IMR-90 (cell line): ENCODE measurements at regions not wholly inside any gene's neighbourhood (a gene's known extent, or its start where the extent isn't known, plus 50 kb on each side); places are given as distances from the start of the nearest gene placed in this dataset.

Experiments
- ATAC-seq: fragments of 200-7000 bp; cut with Tn5 transposase; 2 replicates; pipeline ENCODE4 v1.9.1; 2020; ENCODE audit warnings: low read depth, mild to moderate bottlenecking, moderate library complexity
- BruUV-seq: library from RNA; stranded (reverse); fragments of 400-500 nt; replicated peaks from 2 replicates; lab custom pipeline; 2021; lab: Mats Ljungman, UMichigan
- CTCF ChIA-PET: fragments of 300-600 bp; formaldehyde crosslinking; extraction: SDS; loops from one replicate; lab custom pipeline; 2021; ENCODE audit warnings: antibody characterized with exemption; lab: Yijun Ruan, JAX
- POLR2A ChIA-PET: fragments of 300-600 bp; sonication (Branson Sonifier 250); formaldehyde crosslinking; loops from one replicate; lab custom pipeline; 2022; ENCODE audit warnings: antibody characterized with exemption; ENCODE audit not compliant: unreplicated experiment; lab: Charles Lee
- DNase-seq: peaks from one replicate; pipeline ENCODE4 v3.0.0; 2013
- H2AFZ ChIP-seq: replicated peaks from 2 replicates; pipeline ENCODE3; 2013; ENCODE audit warnings: low read length, mild to moderate bottlenecking; ENCODE audit not compliant: poor library complexity
- H2AK5ac ChIP-seq: 2 replicates; pipeline ENCODE4 v1.6.1; 2013; ENCODE audit warnings: low read depth, low read length, inconsistent platforms
- H2AK9ac ChIP-seq: replicated peaks from 2 replicates; pipeline ENCODE3; 2013; ENCODE audit warnings: mild to moderate bottlenecking, low read depth, low read length, moderate library complexity; ENCODE audit not compliant: poor library complexity
- H2BK120ac ChIP-seq: 2 replicates; pipeline ENCODE4 v1.6.1; 2013; ENCODE audit warnings: low read depth, low read length, inconsistent platforms
- H2BK15ac ChIP-seq: 3 replicates; pipeline ENCODE4 v1.6.1; 2013; ENCODE audit warnings: low read depth, low read length, inconsistent platforms
- H2BK20ac ChIP-seq: 2 replicates; pipeline ENCODE4 v1.6.1; 2013; ENCODE audit warnings: low read depth, mild to moderate bottlenecking, inconsistent platforms, low read length, moderate library complexity
- H2BK5ac ChIP-seq: 2 replicates; pipeline ENCODE4 v1.6.1; 2013; ENCODE audit warnings: mild to moderate bottlenecking, low read depth, low read length, inconsistent platforms; ENCODE audit not compliant: poor library complexity, severe bottlenecking
- H3K14ac ChIP-seq: replicated peaks from 2 replicates; pipeline ENCODE4 v1.6.1; 2013; ENCODE audit warnings: low read depth, low read length, inconsistent platforms
- H3K18ac ChIP-seq: 2 replicates; pipeline ENCODE4 v1.6.1; 2013; ENCODE audit warnings: low read depth, low read length, control low read depth
- H3K23ac ChIP-seq: 2 replicates; pipeline ENCODE4 v1.6.1; 2013; ENCODE audit warnings: low read depth, low read length, inconsistent platforms
- H3K27ac ChIP-seq: 2 replicates; pipeline ENCODE4 v1.5.1; 2013; ENCODE audit warnings: mild to moderate bottlenecking, control low read depth, low read length; ENCODE audit not compliant: insufficient read depth
- H3K27me3 ChIP-seq: 2 replicates; pipeline ENCODE4 v1.6.1; 2013; ENCODE audit warnings: low read length; ENCODE audit not compliant: control insufficient read depth, insufficient read depth
- H3K36me3 ChIP-seq: 2 replicates; pipeline ENCODE4 v1.6.1; 2013; ENCODE audit warnings: low read length, mixed read lengths; ENCODE audit not compliant: control insufficient read depth, insufficient read depth
- H3K4ac ChIP-seq: 2 replicates; pipeline ENCODE4 v1.6.1; 2013; ENCODE audit warnings: low read depth, low read length, inconsistent platforms
- H3K4me1 ChIP-seq: 2 replicates; pipeline ENCODE4 v1.6.1; 2013; ENCODE audit warnings: low read length, mixed read lengths; ENCODE audit not compliant: control insufficient read depth, insufficient read depth
- H3K4me2 ChIP-seq: 2 replicates; pipeline ENCODE4 v1.6.1; 2013; ENCODE audit warnings: low read depth, mild to moderate bottlenecking, control low read depth, low read length, moderate library complexity
- H3K4me3 ChIP-seq: 2 replicates; pipeline ENCODE4 v1.5.1; 2013; ENCODE audit warnings: low read depth, mild to moderate bottlenecking, control low read depth, low read length, moderate library complexity; ENCODE audit not compliant: insufficient read depth
- H3K56ac ChIP-seq: 2 replicates; pipeline ENCODE4 v1.6.1; 2013; ENCODE audit warnings: low read length, inconsistent platforms; ENCODE audit not compliant: insufficient read depth; ENCODE audit errors: extremely low read depth
- H3K79me1 ChIP-seq, 2 experiments: 2 replicates each; pipeline ENCODE4 v1.6.1; 2013; ENCODE audit warnings: low read length in 2 of 2, inconsistent platforms in 1 of 2, low read depth in 1 of 2
- H3K9ac ChIP-seq: 2 replicates; pipeline ENCODE4 v1.6.1; 2013; ENCODE audit warnings: low read depth, low read length, control low read depth
- H3K9me1 ChIP-seq: 2 replicates; pipeline ENCODE4 v1.6.1; 2013; ENCODE audit warnings: low read length, inconsistent platforms; ENCODE audit not compliant: insufficient read depth
- H3K9me3 ChIP-seq: 2 replicates; pipeline ENCODE4 v1.6.1; 2013; ENCODE audit warnings: low read length; ENCODE audit not compliant: control insufficient read depth, insufficient read depth
- H4K20me1 ChIP-seq: 2 replicates; pipeline ENCODE4 v1.6.1; 2013; ENCODE audit warnings: low read length, inconsistent platforms; ENCODE audit not compliant: insufficient read depth
- H4K5ac ChIP-seq: 2 replicates; pipeline ENCODE4 v1.6.1; 2013; ENCODE audit warnings: mild to moderate bottlenecking, low read depth, low read length, control low read depth
- H4K8ac ChIP-seq, 2 experiments: 2 replicates each; pipeline ENCODE4 v1.6.1; 2013; ENCODE audit warnings: low read depth in 2 of 2, low read length in 2 of 2, control low read depth in 1 of 2, inconsistent platforms in 1 of 2
- H4K91ac ChIP-seq: 2 replicates; pipeline ENCODE4 v1.6.1; 2013; ENCODE audit warnings: low read depth, low read length, inconsistent platforms; ENCODE audit not compliant: insufficient read depth
- BHLHE40 ChIP-seq: fragments of 150-350 bp; IDR thresholded peaks from 2 replicates; pipeline ENCODE4 v1.6.1; 2016; ENCODE audit warnings: mild to moderate bottlenecking, low read depth, low read length
- CEBPB ChIP-seq: IDR thresholded peaks from 2 replicates; pipeline ENCODE4 v1.6.1; 2012; ENCODE audit warnings: low read depth, low read length, improper control_type of control experiment
- CHD1 ChIP-seq: IDR thresholded peaks from 2 replicates; pipeline ENCODE4 v1.6.1; 2012; ENCODE audit warnings: low read depth, low read length, improper control_type of control experiment
- FOS ChIP-seq: fragments of 150-350 bp; IDR thresholded peaks from 2 replicates; pipeline ENCODE4 v1.6.1; 2016; ENCODE audit warnings: low read depth, low read length
- MAFK ChIP-seq: IDR thresholded peaks from 2 replicates; pipeline ENCODE4 v1.6.1; 2012; ENCODE audit warnings: low read depth, low read length, improper control_type of control experiment
- MAZ ChIP-seq: IDR thresholded peaks from 2 replicates; pipeline ENCODE4 v1.6.1; 2012; ENCODE audit warnings: low read depth, mild to moderate bottlenecking, low read length, improper control_type of control experiment, moderate library complexity, borderline replicate concordance
- MXI1 ChIP-seq: IDR thresholded peaks from 2 replicates; pipeline ENCODE4 v1.6.1; 2012; ENCODE audit warnings: low read depth, mild to moderate bottlenecking, low read length, moderate library complexity, borderline replicate concordance
- NFE2L2 ChIP-seq: fragments of 150-350 bp; IDR thresholded peaks from 2 replicates; pipeline ENCODE4 v1.6.1; 2016; ENCODE audit warnings: low read depth, mild to moderate bottlenecking, low read length
- POLR2A ChIP-seq: IDR thresholded peaks from 2 replicates; pipeline ENCODE4 v1.6.1; 2012; ENCODE audit warnings: mild to moderate bottlenecking, low read depth, low read length
- RAD21 ChIP-seq: IDR thresholded peaks from 2 replicates; pipeline ENCODE4 v1.6.1; 2012; ENCODE audit warnings: low read length, improper control_type of control experiment
- RCOR1 ChIP-seq: IDR thresholded peaks from 2 replicates; pipeline ENCODE4 v1.6.1; 2012; ENCODE audit warnings: mild to moderate bottlenecking, low read length, improper control_type of control experiment; ENCODE audit not compliant: insufficient replicate concordance
- RFX5 ChIP-seq: IDR thresholded peaks from 2 replicates; pipeline ENCODE4 v1.8.0; 2012; ENCODE audit warnings: low read depth, mild to moderate bottlenecking, low read length, moderate library complexity
- SMC3 ChIP-seq: fragments of 150-350 bp; IDR thresholded peaks from 2 replicates; pipeline ENCODE4 v1.6.1; 2016; ENCODE audit warnings: low read depth, mild to moderate bottlenecking, antibody characterized with exemption, low read length, moderate library complexity
- WGBS, 2 experiments: methylation state at CpG; one replicate each; pipeline versions ENCODE4 v1.1.5 to v1.1.7; 2013; ENCODE audit warnings: missing lambda C conversion rate in 2 of 2; ENCODE audit not compliant: insufficient read length in 1 of 2; ENCODE audit errors: extremely low coverage in 2 of 2; 5-methylcytosine and 5-hydroxymethylcytosine counted together
- dilution Hi-C: fragments of 300-500 bp; cut with HindIII; formaldehyde crosslinking; loops from one replicate; pipeline ENCODE4 v1.14.3; 2018; ENCODE audit warnings: low sequenced_read_pairs; ENCODE audit not compliant: unreplicated experiment
- in situ Hi-C: fragments of 300-500 bp; cut with MboI; formaldehyde crosslinking; loops from 3 replicates; pipeline ENCODE4 v1.14.3; 2019; ENCODE audit warnings: low sequenced_read_pairs, inconsistent platforms, mixed read lengths
- intact Hi-C: fragments of 100-400 bp; cut with micrococcal nuclease; formaldehyde crosslinking; loops from 2 replicates; pipeline ENCODE4 v1.10.0; 2022
- TF ChIP-seq, protein P1 (sequence below): conservative IDR thresholded peaks from 2 replicates; pipeline ENCODE4 v1.5.1; 2012; ENCODE audit warnings: mild to moderate bottlenecking, low read depth, low read length, improper control_type of control experiment
- TF ChIP-seq, protein P2 (sequence below): fragments of 150-350 bp; IDR thresholded peaks from 2 replicates; pipeline ENCODE4 v1.6.1; 2016; ENCODE audit warnings: low read depth, mild to moderate bottlenecking, low read length, moderate library complexity, borderline replicate concordance
- TF ChIP-seq, protein P3 (sequence below): fragments of 150-350 bp; IDR thresholded peaks from 2 replicates; pipeline ENCODE4 v1.6.1; 2017; ENCODE audit warnings: mild to moderate bottlenecking, antibody characterized with exemption, low read length, low read depth

DNA sequence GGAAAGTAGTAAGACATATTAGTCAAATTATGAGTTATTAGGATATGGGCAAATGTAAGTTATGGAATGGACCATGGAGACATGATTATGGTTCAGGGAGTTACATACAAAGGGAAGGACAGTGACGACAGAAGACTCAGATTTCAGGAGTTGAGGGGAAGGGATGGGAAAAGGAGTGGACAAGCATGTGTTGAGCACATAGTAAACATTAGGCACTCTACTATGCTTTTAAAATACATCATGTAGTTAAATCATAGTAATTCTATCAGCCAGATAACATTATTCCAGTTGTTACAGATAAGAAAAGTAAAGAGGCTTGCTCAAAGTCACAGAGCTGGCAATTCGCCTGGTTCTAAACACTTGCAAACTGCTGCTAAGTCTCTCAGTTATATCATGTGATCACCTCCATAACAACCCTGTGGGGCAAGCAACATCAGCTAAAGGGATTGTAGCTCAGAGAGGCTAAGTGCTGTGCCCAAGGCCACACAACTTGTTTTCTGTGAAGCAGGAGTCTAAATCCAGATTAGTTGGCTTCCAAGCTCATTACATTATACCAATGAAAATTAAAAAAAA lies 115.2 kb upstream of the MDFIC start:
- ChIA-PET CTCF (no interaction called here), POLR2A (interaction anchor here (0.5 kb wide), 1 partner anchor 1759 kb away, joined by 7 read pairs; no protein-coding TSS in a partner anchor)

More for the DNA sequence above, 115.2 kb upstream of the MDFIC start:
- no peak overlapping the region for H4K5ac ChIP-seq
- H3K18ac ChIP-seq = no peak overlapping the region
- no peak overlapping the region for H2AFZ ChIP-seq
- H3K9ac ChIP-seq = no peak overlapping the region
- peak; percentile 62 for ATAC-seq
- H3K36me3 ChIP-seq = no peaks in the 10 kb centered on the region
- dilution Hi-C loops = no loop called here
- intact Hi-C loops = no loop called here
- no peaks in the 10 kb centered on the region for H4K20me1 ChIP-seq
- no CpG with 5 or more reads among the region's 2 CpGs for WGBS, 2 experiments
- H3K4me2 ChIP-seq = no peak overlapping the region
- H3K9me3 ChIP-seq = no peaks in the 10 kb centered on the region
- BruUV-seq = no TSS peak
- no peak overlapping the region for H4K8ac ChIP-seq
- H2BK5ac ChIP-seq = no peak overlapping the region
- TF ChIP-seq RFX5 = no peak
- TF ChIP-seq, protein P1, sequence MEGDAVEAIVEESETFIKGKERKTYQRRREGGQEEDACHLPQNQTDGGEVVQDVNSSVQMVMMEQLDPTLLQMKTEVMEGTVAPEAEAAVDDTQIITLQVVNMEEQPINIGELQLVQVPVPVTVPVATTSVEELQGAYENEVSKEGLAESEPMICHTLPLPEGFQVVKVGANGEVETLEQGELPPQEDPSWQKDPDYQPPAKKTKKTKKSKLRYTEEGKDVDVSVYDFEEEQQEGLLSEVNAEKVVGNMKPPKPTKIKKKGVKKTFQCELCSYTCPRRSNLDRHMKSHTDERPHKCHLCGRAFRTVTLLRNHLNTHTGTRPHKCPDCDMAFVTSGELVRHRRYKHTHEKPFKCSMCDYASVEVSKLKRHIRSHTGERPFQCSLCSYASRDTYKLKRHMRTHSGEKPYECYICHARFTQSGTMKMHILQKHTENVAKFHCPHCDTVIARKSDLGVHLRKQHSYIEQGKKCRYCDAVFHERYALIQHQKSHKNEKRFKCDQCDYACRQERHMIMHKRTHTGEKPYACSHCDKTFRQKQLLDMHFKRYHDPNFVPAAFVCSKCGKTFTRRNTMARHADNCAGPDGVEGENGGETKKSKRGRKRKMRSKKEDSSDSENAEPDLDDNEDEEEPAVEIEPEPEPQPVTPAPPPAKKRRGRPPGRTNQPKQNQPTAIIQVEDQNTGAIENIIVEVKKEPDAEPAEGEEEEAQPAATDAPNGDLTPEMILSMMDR = no peak
- no peak for TF ChIP-seq MAZ
- TF ChIP-seq, protein P2, sequence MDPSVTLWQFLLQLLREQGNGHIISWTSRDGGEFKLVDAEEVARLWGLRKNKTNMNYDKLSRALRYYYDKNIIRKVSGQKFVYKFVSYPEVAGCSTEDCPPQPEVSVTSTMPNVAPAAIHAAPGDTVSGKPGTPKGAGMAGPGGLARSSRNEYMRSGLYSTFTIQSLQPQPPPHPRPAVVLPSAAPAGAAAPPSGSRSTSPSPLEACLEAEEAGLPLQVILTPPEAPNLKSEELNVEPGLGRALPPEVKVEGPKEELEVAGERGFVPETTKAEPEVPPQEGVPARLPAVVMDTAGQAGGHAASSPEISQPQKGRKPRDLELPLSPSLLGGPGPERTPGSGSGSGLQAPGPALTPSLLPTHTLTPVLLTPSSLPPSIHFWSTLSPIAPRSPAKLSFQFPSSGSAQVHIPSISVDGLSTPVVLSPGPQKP = no peak
- TF ChIP-seq FOS = no peak
- TF ChIP-seq POLR2A = no peak
- TF ChIP-seq MAFK = no peak
- no peak for TF ChIP-seq RCOR1
- no peak for TF ChIP-seq NFE2L2
- TF ChIP-seq CEBPB = no peak
- TF ChIP-seq SMC3 = no peak
- no peak for TF ChIP-seq BHLHE40
- no peak for TF ChIP-seq MXI1
- TF ChIP-seq, protein P3, sequence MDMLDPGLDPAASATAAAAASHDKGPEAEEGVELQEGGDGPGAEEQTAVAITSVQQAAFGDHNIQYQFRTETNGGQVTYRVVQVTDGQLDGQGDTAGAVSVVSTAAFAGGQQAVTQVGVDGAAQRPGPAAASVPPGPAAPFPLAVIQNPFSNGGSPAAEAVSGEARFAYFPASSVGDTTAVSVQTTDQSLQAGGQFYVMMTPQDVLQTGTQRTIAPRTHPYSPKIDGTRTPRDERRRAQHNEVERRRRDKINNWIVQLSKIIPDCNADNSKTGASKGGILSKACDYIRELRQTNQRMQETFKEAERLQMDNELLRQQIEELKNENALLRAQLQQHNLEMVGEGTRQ = no peak
- no peak for TF ChIP-seq RAD21
- TF ChIP-seq CHD1 = no peak
- no peak overlapping the region for H2BK15ac ChIP-seq
- H2AK9ac ChIP-seq = no peak overlapping the region
- no peak overlapping the region for H3K56ac ChIP-seq
- DNase-seq = peak; percentile 81
- H3K27me3 ChIP-seq = no peaks in the 10 kb centered on the region
- H3K4ac ChIP-seq = no peak overlapping the region
- H3K27ac ChIP-seq = no peak overlapping the region
- no peak overlapping the region for H4K91ac ChIP-seq
- H3K9me1 ChIP-seq = no peaks in the 10 kb centered on the region
- no peak overlapping the region for H3K23ac ChIP-seq
- no peak overlapping the region for H2AK5ac ChIP-seq
- in situ Hi-C loops = no loop called here
- no peak overlapping the region for H3K4me3 ChIP-seq
- no peaks in the 10 kb centered on the region for H3K79me1 ChIP-seq
- H3K14ac ChIP-seq = no peak overlapping the region
- no peak overlapping the region for H2BK120ac ChIP-seq
- no peaks in the 10 kb centered on the region for H3K4me1 ChIP-seq
- H2BK20ac ChIP-seq = no peak overlapping the region
